GM23338 (cell line): ENCODE measurements at regions not wholly inside any gene's neighbourhood (a gene's known extent, or its start where the extent isn't known, plus 50 kb on each side); places are given as distances from the start of the nearest gene placed in this dataset.

Experiments
- ATAC-seq: fragments of 200-7000 bp; cut with Tn5 transposase; 3 replicates; pipeline ENCODE4 v1.9.1; 2020
- DNase-seq: peaks from one replicate; pipeline ENCODE4 v3.0.0-alpha.2; 2015; ENCODE audit warnings: low spot score
- H2AFZ ChIP-seq: fragments of 200-600 bp; sonication (generic); 2 replicates; pipeline ENCODE4 v1.8.0; 2016; ENCODE audit warnings: antibody characterized with exemption, mild to moderate bottlenecking, moderate library complexity
- H3F3A ChIP-seq: fragments of 200-600 bp; sonication (generic); replicated peaks from 2 replicates; pipeline ENCODE4 v1.8.0; 2017; ENCODE audit warnings: antibody characterized with exemption, mixed run types, low read depth
- H3K27ac ChIP-seq: fragments of 200-600 bp; sonication (generic); 2 replicates; pipeline ENCODE4 v1.6.1; 2016; ENCODE audit warnings: low read depth
- H3K27me3 ChIP-seq: fragments of 200-600 bp; sonication (generic); 2 replicates; pipeline ENCODE4 v1.8.0; 2016; ENCODE audit warnings: mild to moderate bottlenecking, mixed run types, moderate library complexity; ENCODE audit not compliant: insufficient read depth
- H3K36me3 ChIP-seq: fragments of 200-600 bp; sonication (generic); 2 replicates; pipeline ENCODE4 v1.8.0; 2016; ENCODE audit warnings: mild to moderate bottlenecking; ENCODE audit not compliant: insufficient read depth
- H3K4me1 ChIP-seq: fragments of 200-600 bp; sonication (generic); 2 replicates; pipeline ENCODE4 v1.8.0; 2016; ENCODE audit warnings: mild to moderate bottlenecking, moderate library complexity; ENCODE audit not compliant: insufficient read depth
- H3K4me2 ChIP-seq: fragments of 200-600 bp; sonication (generic); 2 replicates; pipeline ENCODE4 v1.7.1; 2017; ENCODE audit warnings: mixed run types
- H3K4me3 ChIP-seq: fragments of 200-600 bp; sonication (generic); 2 replicates; pipeline ENCODE4 v1.6.1; 2016; ENCODE audit warnings: mixed run types
- H3K79me2 ChIP-seq: fragments of 200-600 bp; sonication (generic); replicated peaks from 2 replicates; pipeline ENCODE4 v1.8.0; 2017; ENCODE audit warnings: mild to moderate bottlenecking; ENCODE audit not compliant: insufficient read depth
- H3K9me2 ChIP-seq: fragments of 200-600 bp; sonication (generic); 2 replicates; pipeline ENCODE4 v1.8.0; 2017; ENCODE audit not compliant: insufficient read depth
- H4K20me1 ChIP-seq: fragments of 200-600 bp; sonication (generic); replicated peaks from 2 replicates; pipeline ENCODE4 v1.8.0; 2017; ENCODE audit warnings: mild to moderate bottlenecking; ENCODE audit not compliant: insufficient read depth
- H3K27ac Mint-ChIP-seq: 2 replicates; pipeline ENCODE4 v1.8.0; 2020; ENCODE audit warnings: inconsistent platforms, mild to moderate bottlenecking, moderate library complexity, mixed read lengths
- H3K27me3 Mint-ChIP-seq: 3 replicates; pipeline ENCODE4 v1.8.0; 2022; ENCODE audit warnings: low read depth, mild to moderate bottlenecking, moderate library complexity, mixed read lengths, inconsistent platforms; ENCODE audit not compliant: insufficient read depth, poor library complexity
- H3K36me3 Mint-ChIP-seq: 3 replicates; pipeline ENCODE4 v1.8.0; 2021; ENCODE audit warnings: low read depth, mild to moderate bottlenecking, inconsistent platforms, moderate library complexity, mixed read lengths
- H3K4me1 Mint-ChIP-seq: 3 replicates; pipeline ENCODE4 v1.8.0; 2020; ENCODE audit warnings: mild to moderate bottlenecking, inconsistent platforms, mixed read lengths
- H3K4me3 Mint-ChIP-seq: 3 replicates; pipeline ENCODE4 v1.8.0; 2021; ENCODE audit warnings: moderate library complexity, mild to moderate bottlenecking, inconsistent platforms, mixed read lengths
- H3K9me3 Mint-ChIP-seq: 3 replicates; pipeline ENCODE4 v1.8.0; 2020; ENCODE audit warnings: moderate library complexity, mild to moderate bottlenecking, inconsistent platforms, mixed read lengths
- CREB1 ChIP-seq: fragments of 250-450 bp; sonication (Bioruptor Pico); IDR thresholded peaks from 2 replicates; pipeline ENCODE4 v1.5.0; 2020; ENCODE audit warnings: low read depth, mild to moderate bottlenecking, moderate library complexity
- ETS1 ChIP-seq: IDR thresholded peaks from 2 replicates; pipeline ENCODE4 v1.6.1; 2016; ENCODE audit warnings: antibody characterized with exemption
- EZH2 ChIP-seq: fragments of 200-600 bp; sonication (generic); IDR thresholded peaks from one replicate; pipeline ENCODE4 v1.8.0; 2017; ENCODE audit warnings: antibody characterized with exemption, mild to moderate bottlenecking, low read depth; ENCODE audit not compliant: unreplicated experiment
- EZH2phosphoT487 ChIP-seq: fragments of 200-600 bp; sonication (generic); IDR thresholded peaks from one replicate; pipeline ENCODE4 v1.8.1; 2018; ENCODE audit warnings: antibody characterized with exemption; ENCODE audit not compliant: unreplicated experiment
- JUNB ChIP-seq: IDR thresholded peaks from one replicate; pipeline ENCODE4 v1.6.1; 2016; ENCODE audit warnings: antibody characterized with exemption; ENCODE audit not compliant: unreplicated experiment
- POLR2AphosphoS5 ChIP-seq: IDR thresholded peaks from 2 replicates; pipeline ENCODE4 v1.6.1; 2016; ENCODE audit warnings: antibody characterized with exemption, low read depth
- REST ChIP-seq: IDR thresholded peaks from one replicate; pipeline ENCODE4 v1.6.1; 2018; ENCODE audit warnings: antibody characterized with exemption; ENCODE audit not compliant: unreplicated experiment
- STAT1 ChIP-seq: IDR thresholded peaks from one replicate; pipeline ENCODE4 v1.6.1; 2016; ENCODE audit warnings: antibody characterized with exemption; ENCODE audit not compliant: unreplicated experiment
- ZNF114 ChIP-seq: fragments of 250-450 bp; sonication (Bioruptor Pico); IDR thresholded peaks from 2 replicates; pipeline ENCODE4 v1.5.0; 2020; ENCODE audit warnings: mild to moderate bottlenecking, moderate library complexity
- ZNF331 ChIP-seq: fragments of 250-450 bp; sonication (Bioruptor Pico); IDR thresholded peaks from 2 replicates; pipeline ENCODE4 v1.5.0; 2020; ENCODE audit warnings: low read depth, mild to moderate bottlenecking, moderate library complexity
- TF ChIP-seq, protein P1 (sequence below): fragments of 250-450 bp; sonication (Bioruptor Pico); IDR thresholded peaks from 2 replicates; pipeline ENCODE4 v1.5.0; 2020; ENCODE audit warnings: mild to moderate bottlenecking, moderate library complexity
- TF ChIP-seq, protein P2 (sequence below), 2 experiments: fragments of 200-600 bp in 1 of 2; sonication (generic) in 1 of 2; conservative IDR thresholded peaks; 2 replicates each; pipeline versions ENCODE4 v1.5.1 to v1.6.1; 2016 to 2017; ENCODE audit warnings: antibody characterized with exemption in 2 of 2, low read depth in 2 of 2, mild to moderate bottlenecking in 2 of 2, moderate library complexity in 1 of 2

GRCh38 chr18:14914121-14914520, 166.1 kb downstream of the ANKRD30B start:
- Histone ChIP-seq H3K27me3 (no peaks in the 10 kb centered on the region), H2AFZ (no peak overlapping the region), H3K4me1 (no peaks in the 10 kb centered on the region), H3K4me2 (no peak overlapping the region), H3K27ac (no peak overlapping the region), H3K79me2 (no peaks in the 10 kb centered on the region), H3K9me2 (no peaks in the 10 kb centered on the region), H4K20me1 (no peaks in the 10 kb centered on the region), H3K36me3 (no peaks in the 10 kb centered on the region; the same call in 1 of the 2 replicates), H3F3A (no peaks in the 10 kb centered on the region), H3K4me3 (no peak overlapping the region)
- H3K4me3 Mint-ChIP-seq: no peak overlapping the region
- no peaks in the 10 kb centered on the region for H3K4me1 Mint-ChIP-seq
- H3K36me3 Mint-ChIP-seq: peaks cover 6% of the 10 kb centered on the region; the same call in 2 of the 3 replicates
- DNase-seq: no peak
- TF ChIP-seq EZH2 (no peak), STAT1 (no peak), JUNB (no peak), ZNF331 (CRISPR knock-in tag) (no peak), REST (no peak), ZNF114 (no peak), EZH2phosphoT487 (no peak), ETS1 (no peak), POLR2AphosphoS5 (no peak), CREB1 (CRISPR knock-in tag) (no peak)
- TF ChIP-seq, protein P1, sequence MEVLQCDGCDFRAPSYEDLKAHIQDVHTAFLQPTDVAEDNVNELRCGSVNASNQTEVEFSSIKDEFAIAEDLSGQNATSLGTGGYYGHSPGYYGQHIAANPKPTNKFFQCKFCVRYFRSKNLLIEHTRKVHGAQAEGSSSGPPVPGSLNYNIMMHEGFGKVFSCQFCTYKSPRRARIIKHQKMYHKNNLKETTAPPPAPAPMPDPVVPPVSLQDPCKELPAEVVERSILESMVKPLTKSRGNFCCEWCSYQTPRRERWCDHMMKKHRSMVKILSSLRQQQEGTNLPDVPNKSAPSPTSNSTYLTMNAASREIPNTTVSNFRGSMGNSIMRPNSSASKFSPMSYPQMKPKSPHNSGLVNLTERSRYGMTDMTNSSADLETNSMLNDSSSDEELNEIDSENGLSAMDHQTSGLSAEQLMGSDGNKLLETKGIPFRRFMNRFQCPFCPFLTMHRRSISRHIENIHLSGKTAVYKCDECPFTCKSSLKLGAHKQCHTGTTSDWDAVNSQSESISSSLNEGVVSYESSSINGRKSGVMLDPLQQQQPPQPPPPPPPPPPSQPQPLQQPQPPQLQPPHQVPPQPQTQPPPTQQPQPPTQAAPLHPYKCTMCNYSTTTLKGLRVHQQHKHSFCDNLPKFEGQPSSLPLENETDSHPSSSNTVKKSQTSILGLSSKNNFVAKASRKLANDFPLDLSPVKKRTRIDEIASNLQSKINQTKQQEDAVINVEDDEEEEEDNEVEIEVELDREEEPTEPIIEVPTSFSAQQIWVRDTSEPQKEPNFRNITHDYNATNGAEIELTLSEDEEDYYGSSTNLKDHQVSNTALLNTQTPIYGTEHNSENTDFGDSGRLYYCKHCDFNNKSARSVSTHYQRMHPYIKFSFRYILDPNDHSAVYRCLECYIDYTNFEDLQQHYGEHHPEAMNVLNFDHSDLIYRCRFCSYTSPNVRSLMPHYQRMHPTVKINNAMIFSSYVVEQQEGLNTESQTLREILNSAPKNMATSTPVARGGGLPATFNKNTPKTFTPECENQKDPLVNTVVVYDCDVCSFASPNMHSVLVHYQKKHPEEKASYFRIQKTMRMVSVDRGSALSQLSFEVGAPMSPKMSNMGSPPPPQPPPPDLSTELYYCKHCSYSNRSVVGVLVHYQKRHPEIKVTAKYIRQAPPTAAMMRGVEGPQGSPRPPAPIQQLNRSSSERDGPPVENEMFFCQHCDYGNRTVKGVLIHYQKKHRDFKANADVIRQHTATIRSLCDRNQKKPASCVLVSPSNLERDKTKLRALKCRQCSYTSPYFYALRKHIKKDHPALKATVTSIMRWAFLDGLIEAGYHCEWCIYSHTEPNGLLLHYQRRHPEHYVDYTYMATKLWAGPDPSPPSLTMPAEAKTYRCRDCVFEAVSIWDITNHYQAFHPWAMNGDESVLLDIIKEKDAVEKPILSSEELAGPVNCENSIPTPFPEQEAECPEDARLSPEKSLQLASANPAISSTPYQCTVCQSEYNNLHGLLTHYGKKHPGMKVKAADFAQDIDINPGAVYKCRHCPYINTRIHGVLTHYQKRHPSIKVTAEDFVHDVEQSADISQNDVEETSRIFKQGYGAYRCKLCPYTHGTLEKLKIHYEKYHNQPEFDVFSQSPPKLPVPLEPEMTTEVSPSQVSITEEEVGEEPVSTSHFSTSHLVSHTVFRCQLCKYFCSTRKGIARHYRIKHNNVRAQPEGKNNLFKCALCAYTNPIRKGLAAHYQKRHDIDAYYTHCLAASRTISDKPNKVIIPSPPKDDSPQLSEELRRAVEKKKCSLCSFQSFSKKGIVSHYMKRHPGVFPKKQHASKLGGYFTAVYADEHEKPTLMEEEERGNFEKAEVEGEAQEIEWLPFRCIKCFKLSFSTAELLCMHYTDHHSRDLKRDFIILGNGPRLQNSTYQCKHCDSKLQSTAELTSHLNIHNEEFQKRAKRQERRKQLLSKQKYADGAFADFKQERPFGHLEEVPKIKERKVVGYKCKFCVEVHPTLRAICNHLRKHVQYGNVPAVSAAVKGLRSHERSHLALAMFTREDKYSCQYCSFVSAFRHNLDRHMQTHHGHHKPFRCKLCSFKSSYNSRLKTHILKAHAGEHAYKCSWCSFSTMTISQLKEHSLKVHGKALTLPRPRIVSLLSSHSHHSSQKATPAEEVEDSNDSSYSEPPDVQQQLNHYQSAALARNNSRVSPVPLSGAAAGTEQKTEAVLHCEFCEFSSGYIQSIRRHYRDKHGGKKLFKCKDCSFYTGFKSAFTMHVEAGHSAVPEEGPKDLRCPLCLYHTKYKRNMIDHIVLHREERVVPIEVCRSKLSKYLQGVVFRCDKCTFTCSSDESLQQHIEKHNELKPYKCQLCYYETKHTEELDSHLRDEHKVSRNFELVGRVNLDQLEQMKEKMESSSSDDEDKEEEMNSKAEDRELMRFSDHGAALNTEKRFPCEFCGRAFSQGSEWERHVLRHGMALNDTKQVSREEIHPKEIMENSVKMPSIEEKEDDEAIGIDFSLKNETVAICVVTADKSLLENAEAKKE (CRISPR knock-in tag): no peak
- TF ChIP-seq, protein P2, sequence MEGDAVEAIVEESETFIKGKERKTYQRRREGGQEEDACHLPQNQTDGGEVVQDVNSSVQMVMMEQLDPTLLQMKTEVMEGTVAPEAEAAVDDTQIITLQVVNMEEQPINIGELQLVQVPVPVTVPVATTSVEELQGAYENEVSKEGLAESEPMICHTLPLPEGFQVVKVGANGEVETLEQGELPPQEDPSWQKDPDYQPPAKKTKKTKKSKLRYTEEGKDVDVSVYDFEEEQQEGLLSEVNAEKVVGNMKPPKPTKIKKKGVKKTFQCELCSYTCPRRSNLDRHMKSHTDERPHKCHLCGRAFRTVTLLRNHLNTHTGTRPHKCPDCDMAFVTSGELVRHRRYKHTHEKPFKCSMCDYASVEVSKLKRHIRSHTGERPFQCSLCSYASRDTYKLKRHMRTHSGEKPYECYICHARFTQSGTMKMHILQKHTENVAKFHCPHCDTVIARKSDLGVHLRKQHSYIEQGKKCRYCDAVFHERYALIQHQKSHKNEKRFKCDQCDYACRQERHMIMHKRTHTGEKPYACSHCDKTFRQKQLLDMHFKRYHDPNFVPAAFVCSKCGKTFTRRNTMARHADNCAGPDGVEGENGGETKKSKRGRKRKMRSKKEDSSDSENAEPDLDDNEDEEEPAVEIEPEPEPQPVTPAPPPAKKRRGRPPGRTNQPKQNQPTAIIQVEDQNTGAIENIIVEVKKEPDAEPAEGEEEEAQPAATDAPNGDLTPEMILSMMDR (conservative IDR thresholded peaks at IDR 0.05; ENCODE audit: low read depth in 2 of 2): no peak
- peaks cover 81% of the 10 kb centered on the region for H3K9me3 Mint-ChIP-seq
- no peaks in the 10 kb centered on the region for H3K27me3 Mint-ChIP-seq
- ATAC-seq: no peak
- no peak overlapping the region for H3K27ac Mint-ChIP-seq
